HG03025 (cell line): ENCODE measurements at regions not wholly inside any gene's neighbourhood (a gene's known extent, or its start where the extent isn't known, plus 50 kb on each side); places are given as distances from the start of the nearest gene placed in this dataset.
"Not testable (repeated sequence)": the region's sequence is repeated elsewhere in the genome, so short reads cannot be mapped to it uniquely, and the experiment has no call there.

ENCODE experiments used
- ATAC-seq: cut with Tn5 transposase; IDR thresholded peaks from one replicate; pipeline ENCODE4 v1.9.1; 2021; ENCODE audit warnings: mild to moderate bottlenecking, moderate library complexity; ENCODE audit not compliant: unreplicated experiment, low FRiP score

- not testable (repeated sequence) for ATAC-seq
Measured at GRCh38 chr6:57708061-57708460, 390.6 kb downstream of the PRIM2 start.

DNA sequence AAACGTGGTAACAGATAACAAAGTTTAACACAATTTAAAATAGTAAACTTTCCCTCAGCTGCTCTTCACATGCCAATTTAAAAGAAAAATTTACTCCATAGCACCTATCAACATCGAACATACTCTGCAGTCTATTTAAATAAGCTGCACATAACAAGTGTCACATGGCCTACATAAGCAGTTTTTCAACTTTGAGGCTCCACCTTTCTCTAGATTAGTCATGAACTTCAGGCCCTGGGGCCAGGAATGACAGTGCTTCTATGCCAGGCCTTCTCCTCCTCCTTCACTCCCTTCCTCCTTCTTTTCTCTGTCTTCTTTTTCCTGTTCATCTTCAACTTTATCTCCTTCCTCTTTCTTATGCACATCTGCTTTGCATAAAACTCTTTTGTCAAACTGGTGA is 405.1 kb downstream of the PRIM2 start:
- not testable (repeated sequence) for ATAC-seq

DNA sequence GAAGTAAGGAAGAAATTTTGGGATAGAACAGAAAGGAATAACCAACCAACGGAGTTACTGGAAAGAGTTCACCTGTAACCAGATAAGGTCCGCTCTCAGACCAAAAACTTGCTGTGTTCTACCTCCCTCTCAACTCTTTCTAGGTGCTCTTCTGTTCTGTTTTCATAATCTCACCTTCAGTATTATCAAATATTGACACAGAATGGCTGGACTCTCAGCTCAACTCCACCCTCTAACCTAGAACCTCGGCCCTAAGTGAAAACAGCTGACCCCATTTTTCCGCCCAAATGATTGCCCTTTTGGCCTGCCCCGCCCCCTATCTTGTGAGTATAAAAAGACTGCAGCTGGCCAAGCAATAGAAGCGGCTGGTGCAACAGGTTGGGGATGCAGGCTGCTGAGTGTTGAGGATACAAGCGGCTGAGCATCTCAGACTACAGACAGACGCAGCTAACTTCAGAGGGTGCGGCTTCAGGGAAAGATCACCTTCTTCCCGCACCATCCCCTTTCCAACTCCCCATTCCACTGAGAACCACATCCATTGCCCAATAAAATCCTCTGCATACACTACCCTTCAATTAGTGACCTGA is 406.5 kb downstream of the PRIM2 start:
- not testable (repeated sequence) for ATAC-seq

DNA sequence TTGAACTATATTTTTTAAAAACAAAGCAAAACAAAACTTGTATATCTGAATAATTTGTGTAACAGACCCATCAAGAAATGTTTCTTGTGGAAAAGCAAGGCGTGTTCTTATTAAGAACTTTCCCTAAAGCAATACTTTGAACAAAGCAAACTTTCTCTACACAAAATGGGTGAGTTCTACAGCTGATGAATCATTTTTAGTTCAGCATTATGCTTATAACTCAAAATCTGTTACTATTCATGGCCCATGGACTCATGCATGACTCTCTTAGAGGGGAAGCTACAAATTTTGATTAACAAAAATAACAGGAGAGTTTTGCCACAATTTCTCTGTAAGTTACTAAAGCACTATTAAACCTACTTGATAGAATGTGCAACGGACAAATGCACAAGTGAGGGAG is 412.0 kb downstream of the PRIM2 start:
- ATAC-seq: not testable (repeated sequence)

- not testable (repeated sequence) for ATAC-seq
Measured at GRCh38 chr6:57730726-57731125, 413.3 kb downstream of the PRIM2 start.

GRCh38 chr6:57747716-57748115 is 430.3 kb downstream of the PRIM2 start:
- not testable (repeated sequence) for ATAC-seq

DNA sequence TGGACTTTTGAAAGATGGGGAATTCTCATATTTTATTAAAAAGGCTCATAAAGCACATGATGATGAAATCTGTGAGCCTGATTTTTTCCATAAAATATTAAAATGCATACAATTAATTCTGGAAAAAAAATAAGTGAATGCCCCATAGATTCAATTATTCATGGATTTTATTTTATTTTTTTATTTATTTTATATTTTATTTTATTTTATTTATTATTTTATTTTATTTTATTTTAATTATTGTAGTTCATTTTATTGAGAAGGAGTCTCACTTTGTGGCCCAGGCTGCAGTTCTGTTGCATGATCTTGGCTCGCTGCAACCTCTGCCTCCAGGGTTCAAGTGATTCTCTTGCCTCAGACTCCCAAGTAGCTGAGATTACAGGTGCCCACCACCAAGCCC is 442.4 kb downstream of the PRIM2 start:
- ATAC-seq: not testable (repeated sequence)

DNA sequence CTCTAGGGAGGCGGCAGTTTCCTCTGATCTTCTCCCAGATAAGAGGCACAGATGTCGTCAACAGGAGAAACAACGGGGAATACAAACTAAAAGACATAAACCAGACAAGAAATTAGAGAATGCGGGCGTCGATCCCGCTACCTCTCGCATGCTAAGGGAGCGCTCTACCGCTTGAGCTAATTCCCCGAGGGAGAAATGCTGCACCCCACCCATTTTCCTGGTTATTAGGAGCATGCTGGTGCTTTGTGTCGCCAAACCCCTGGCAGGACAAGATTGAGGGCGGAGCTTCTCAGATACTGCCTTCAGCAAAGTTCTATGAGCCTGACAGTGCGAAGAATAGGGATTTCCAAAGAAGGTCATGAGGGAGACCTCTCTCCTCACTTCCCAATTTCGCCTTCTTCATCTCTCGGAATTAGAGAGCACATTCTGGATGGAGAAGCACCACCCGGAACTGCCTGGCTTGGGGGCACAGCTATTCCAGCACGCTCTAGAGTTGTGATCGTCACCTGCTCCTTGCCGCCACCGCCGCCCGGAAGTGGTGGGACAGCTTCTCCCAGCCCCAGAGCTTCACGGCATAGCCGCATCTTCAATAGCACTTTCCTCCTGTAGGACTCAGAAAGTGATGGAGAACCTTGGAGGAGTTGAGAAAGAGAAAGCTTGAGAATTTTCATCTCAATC is 475.4 kb downstream of the PRIM2 start:
- ATAC-seq: not testable (repeated sequence)

- not testable (repeated sequence) for ATAC-seq
Measured at GRCh38 chr6:57793398-57793762, 475.9 kb downstream of the PRIM2 start.

DNA sequence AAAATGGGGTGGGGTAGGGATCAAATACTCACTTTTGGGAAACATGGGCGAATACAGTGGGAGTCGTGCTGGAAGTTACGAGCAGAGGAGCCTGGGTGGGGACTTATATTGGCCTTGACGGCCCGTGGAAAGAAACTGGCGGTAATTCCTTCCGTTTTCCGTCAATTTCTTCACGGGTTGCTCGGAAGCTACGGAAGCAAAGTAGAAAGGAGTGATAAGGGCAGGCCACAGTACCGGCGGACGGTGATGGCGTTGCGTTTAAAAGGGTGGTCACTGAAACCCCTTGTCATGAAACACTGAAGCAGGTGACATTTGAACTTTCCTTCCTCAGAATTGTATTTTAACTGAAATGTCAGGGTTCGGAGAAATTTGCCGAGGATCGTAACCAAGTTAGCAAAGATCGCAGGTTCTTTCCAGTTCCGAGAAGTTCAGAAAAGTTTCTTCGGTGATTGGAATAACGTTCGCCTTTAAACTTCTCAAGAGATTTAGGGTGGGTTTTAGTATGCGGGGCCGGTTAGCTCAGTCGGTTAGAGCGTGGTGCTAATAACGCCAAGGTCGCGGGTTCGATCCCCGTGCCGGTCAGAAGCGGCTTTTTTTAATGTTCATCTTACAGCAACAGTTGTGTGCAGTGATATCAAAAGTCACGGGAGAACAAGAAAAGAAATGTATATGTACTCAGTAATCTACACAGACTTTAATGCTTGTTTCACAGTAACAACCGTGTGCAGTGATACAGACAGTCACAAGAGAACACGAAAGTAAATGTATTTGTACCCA is 482.5 kb downstream of the PRIM2 start:
- ATAC-seq: not testable (repeated sequence)

DNA sequence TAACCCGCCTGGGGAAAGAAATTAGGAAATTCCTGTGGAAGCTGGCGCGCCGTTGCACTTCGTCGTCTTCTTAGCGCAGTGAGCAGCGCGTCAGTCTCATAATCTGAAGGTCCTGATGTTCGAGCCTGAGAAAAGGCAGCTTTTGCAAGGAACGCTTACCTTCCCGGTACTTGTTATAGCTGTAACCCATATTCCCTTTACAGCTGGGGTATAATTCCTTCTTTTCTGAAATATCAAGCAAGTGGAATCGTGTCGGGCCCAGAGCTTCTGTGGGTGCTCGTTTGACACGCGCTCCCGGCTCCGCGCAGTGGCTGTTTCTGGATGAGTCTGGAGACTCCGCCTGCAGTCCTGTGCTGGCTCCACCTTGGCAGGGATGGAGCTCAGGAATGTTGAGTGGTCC is 491.2 kb downstream of the PRIM2 start:
- not testable (repeated sequence) for ATAC-seq

DNA sequence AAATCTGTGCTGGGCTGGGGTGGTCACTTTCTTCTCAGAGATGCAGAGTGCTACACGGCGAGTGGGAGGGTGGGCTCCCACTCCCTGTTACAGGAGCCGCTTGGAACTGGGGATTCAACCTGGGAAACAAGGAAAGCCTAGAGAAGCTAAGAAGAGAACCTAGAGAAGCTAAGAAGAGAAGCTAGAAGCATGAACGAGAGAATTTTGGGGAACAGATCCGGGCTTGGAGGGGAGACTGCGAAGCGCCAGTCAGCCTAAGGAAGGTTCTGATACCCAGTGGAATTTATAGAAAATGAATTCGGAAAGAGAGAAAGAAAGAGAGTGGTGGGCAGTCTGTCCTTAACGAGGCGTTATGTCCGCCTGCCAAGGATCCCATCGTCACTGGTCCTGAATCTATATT is 492.0 kb downstream of the PRIM2 start:
- not testable (repeated sequence) for ATAC-seq

GRCh38 chr6:57813271-57814075 is 496.0 kb downstream of the PRIM2 start:
- ATAC-seq: not testable (repeated sequence)

GRCh38 chr6:57815826-57816225 is 498.4 kb downstream of the PRIM2 start:
- ATAC-seq: not testable (repeated sequence)

DNA sequence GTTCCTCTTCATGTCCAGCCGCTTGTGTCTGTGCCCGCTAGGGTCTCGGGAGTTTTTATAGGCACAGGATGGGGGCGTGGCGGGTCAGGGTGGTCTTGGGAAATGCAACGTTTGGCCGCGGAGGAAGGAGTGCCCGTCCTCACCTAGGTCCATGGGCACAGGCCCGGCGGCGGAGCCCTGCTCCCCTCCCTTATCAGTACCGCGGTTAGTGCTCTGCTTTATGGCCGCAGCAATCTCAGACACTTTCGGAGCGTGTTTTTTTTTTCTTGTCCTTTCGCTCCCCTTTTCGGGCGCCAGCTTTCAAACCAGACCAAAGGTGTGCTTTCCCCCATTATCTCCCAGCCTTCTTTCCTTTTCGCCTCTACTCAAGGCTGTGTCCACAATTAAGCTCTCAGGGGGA is 503.9 kb downstream of the PRIM2 start:
- not testable (repeated sequence) for ATAC-seq

- ATAC-seq: not testable (repeated sequence)
Measured at GRCh38 chr6:57822448-57822847, 505.0 kb downstream of the PRIM2 start.

GRCh38 chr6:57822896-57823358 is 505.5 kb downstream of the PRIM2 start:
- ATAC-seq: no peak

DNA sequence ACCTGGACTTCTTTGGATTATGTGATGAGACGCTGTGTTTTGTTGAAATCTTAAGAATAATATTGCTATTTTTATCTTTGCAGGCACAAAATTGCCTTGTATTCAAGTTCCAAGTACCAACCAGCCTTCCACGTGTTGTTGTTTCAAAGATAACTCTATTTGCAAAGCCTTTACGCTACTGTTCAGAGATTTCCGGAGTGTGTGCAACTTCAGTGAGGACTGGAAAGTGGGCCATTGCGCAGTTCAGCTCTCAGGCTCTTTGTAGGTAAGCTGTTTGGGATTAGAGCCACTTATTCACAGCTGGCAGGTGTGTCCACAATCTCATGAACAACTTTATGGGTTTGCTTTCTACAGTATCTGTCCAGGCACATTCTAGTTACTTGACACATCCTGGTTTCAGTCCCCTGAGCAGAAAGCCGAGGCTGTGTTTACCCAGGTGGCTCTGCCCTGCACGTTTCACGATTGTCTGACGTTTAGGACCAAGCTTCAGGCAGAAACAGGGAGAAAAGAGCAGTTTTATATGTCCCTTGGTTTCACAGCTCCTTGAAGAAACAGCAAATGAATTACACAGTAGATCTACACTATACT is 520.3 kb downstream of the PRIM2 start:
- ATAC-seq: not testable (repeated sequence)

- not testable (repeated sequence) for ATAC-seq
Measured at GRCh38 chr6:57841551-57841950, 524.1 kb downstream of the PRIM2 start.

DNA sequence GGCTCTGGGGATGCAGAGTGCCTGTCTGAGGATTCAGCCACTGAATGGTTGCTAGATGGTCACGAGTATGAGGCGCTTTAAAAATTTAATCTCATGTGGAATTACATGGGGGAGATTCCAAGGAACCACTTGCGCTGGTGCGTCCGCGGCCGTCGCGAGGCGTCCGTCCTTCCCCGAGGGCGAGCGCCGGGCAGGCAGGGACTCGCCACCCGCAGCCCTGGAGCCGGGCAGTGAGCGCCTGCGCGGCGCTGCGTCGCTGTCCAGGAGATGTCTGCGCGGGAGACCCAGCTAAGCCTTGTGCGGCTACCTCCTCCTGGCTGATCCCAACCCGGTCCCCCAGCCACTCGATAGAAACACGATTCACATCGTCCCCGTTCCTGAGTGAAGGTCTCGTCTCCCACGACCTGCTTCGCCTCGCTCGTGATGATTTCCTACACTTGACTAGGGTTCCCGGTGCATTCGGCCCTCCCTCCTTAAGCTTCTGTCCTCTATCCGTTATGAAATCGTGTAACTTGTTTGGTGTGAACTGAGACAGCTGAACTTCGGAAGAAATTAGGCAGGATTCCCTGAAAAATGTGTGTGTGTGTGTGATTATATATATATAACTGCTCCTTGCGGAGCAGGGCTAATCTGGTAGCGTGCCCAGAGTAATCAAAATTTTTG is 536.4 kb downstream of the PRIM2 start:
- ATAC-seq: not testable (repeated sequence)
